ENCODE measurements at regions not wholly inside any gene's neighbourhood (a gene's known extent, or its start where the extent isn't known, plus 50 kb on each side); places are given as distances from the start of the nearest gene placed in this dataset.

DNA sequence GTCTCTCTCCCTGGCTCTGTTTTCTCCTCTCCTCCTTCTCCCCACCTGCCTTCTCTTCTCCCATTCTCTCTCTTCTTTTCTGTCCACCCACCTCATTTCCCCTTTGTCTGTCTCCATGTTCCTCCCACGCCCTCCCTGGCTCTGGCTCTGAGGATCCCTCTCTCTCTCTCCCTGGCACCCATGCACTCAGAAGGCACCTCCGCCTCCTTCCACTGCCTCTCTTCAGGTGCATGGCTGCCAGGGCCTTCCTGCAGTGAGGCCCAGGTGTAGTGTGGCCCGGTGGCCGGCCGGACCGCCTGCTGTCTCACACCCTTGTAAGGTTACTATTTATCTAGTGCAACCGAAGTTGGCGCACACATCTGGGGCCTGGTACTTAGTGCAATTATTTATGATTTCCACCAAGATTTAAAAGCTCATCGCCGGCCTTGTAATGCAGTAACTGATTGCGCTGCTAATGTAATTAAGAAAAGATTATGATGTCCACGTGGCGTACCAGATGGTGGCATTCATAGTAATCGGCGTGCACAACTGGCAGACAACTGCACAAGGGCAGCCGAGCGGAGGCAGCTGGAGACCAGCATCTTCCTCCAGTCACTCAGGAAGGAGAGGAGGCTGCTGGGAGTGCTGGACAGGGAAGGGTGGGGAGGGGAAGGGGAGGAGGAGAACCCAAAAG lies 50.4 kb upstream of the MVB12B start:
- TF ChIP-seq POLR2AphosphoS5 (IDR thresholded peaks at IDR 0.05) (no peak), EZH2 (IDR thresholded peaks at IDR 0.05; ENCODE audit: borderline replicate concordance, insufficient read depth, low read length, poor library complexity, severe bottlenecking) (no peak), TAF1 (IDR thresholded peaks at IDR 0.05; ENCODE audit: low read depth) (no peak), EP300 (conservative IDR thresholded peaks at IDR 0.05; ENCODE audit: poor library complexity, severe bottlenecking) (no peak), SMC3 (conservative IDR thresholded peaks at IDR 0.05; ENCODE audit: poor library complexity) (no peak)
- TF ChIP-seq, protein P1, sequence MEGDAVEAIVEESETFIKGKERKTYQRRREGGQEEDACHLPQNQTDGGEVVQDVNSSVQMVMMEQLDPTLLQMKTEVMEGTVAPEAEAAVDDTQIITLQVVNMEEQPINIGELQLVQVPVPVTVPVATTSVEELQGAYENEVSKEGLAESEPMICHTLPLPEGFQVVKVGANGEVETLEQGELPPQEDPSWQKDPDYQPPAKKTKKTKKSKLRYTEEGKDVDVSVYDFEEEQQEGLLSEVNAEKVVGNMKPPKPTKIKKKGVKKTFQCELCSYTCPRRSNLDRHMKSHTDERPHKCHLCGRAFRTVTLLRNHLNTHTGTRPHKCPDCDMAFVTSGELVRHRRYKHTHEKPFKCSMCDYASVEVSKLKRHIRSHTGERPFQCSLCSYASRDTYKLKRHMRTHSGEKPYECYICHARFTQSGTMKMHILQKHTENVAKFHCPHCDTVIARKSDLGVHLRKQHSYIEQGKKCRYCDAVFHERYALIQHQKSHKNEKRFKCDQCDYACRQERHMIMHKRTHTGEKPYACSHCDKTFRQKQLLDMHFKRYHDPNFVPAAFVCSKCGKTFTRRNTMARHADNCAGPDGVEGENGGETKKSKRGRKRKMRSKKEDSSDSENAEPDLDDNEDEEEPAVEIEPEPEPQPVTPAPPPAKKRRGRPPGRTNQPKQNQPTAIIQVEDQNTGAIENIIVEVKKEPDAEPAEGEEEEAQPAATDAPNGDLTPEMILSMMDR (IDR thresholded peaks at IDR 0.05; ENCODE audit: poor library complexity, severe bottlenecking), result no peak
